K562 (cell line): ENCODE measurements at regions not wholly inside any gene's neighbourhood (a gene's known extent, or its start where the extent isn't known, plus 50 kb on each side); places are given as distances from the start of the nearest gene placed in this dataset.

Experiments used
- C11orf30 ChIP-seq: fragments of 450-650 bp; IDR thresholded peaks from 2 replicates; pipeline ENCODE4 v1.6.1; 2016; ENCODE audit warnings: low read depth, mild to moderate bottlenecking
- EGR1 ChIP-seq: fragments of 450-650 bp; conservative IDR thresholded peaks from 2 replicates; pipeline ENCODE4 v1.6.1; 2017; ENCODE audit warnings: mild to moderate bottlenecking
- MXI1 ChIP-seq: IDR thresholded peaks from 2 replicates; pipeline ENCODE4 v1.6.1; 2011; ENCODE audit warnings: low read depth, mild to moderate bottlenecking, improper control_type of control experiment, low read length
- NONO ChIP-seq, 2 experiments: fragments of 200-400 bp in 1 of 2; fragments of 450-650 bp in 1 of 2; formaldehyde crosslinking in 1 of 2; IDR thresholded peaks; 2 replicates each; pipeline ENCODE4 v1.6.1; 2017; ENCODE audit warnings: low read depth in 2 of 2, mild to moderate bottlenecking in 2 of 2, moderate library complexity in 2 of 2, low read length in 1 of 2
- PHB ChIP-seq: fragments of 250-450 bp; sonication (Bioruptor Pico); IDR thresholded peaks from 2 replicates; pipeline ENCODE4 v1.5.0; 2021
- PHTF2 ChIP-seq: fragments of 250-450 bp; sonication (Bioruptor Pico); IDR thresholded peaks from 2 replicates; pipeline ENCODE4 v1.5.0; 2021; ENCODE audit warnings: mild to moderate bottlenecking
- RUNX1 ChIP-seq: sonication (generic); IDR thresholded peaks from 2 replicates; pipeline ENCODE4 v1.6.1; 2016; ENCODE audit warnings: antibody characterized with exemption, low read depth
- ZFPM2 ChIP-seq: fragments of 250-450 bp; sonication (Bioruptor Pico); IDR thresholded peaks from 2 replicates; pipeline ENCODE4 v1.5.1; 2022; ENCODE audit warnings: mild to moderate bottlenecking
- ZNF384 ChIP-seq: IDR thresholded peaks from 2 replicates; pipeline ENCODE4 v1.6.1; 2012; ENCODE audit warnings: low read depth, low read length, improper control_type of control experiment
- TF ChIP-seq, protein P1 (sequence below): fragments of 450-650 bp; formaldehyde crosslinking; IDR thresholded peaks from 2 replicates; pipeline ENCODE4 v1.4.0; 2020; ENCODE audit warnings: mild to moderate bottlenecking, moderate library complexity
- TF ChIP-seq, protein P2 (sequence below), 2 experiments: fragments of 450-650 bp; IDR thresholded peaks; 2 replicates each; pipeline ENCODE4 v1.6.1; 2016
- TF ChIP-seq, protein P3 (sequence below): fragments of 250-450 bp; sonication (Bioruptor Pico); IDR thresholded peaks from 2 replicates; pipeline ENCODE4 v1.9.0; 2021; ENCODE audit warnings: mild to moderate bottlenecking

DNA sequence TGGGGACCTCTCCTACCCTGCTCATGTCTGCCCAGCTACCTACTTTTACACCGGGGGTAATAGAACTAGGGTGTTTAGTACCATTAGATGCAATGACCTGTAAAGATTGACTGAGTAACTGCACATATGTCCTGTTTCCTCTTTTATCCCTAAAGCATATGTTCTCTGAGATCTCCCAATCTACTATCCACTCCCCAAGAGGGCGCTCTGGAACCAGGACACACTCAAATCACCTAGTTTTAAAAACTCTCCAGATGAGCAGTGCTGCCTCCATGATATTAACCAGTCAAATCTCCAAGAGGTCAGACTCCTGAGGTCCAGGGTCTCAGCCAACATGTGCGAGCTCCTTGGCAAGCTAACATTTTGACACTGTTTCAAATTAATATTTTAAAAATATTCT lies 87.0 kb upstream of the TSPAN5 start (continued):
- TF ChIP-seq PHTF2 (CRISPR knock-in tag) (no peak), EGR1 (no peak), RUNX1 (no peak), ZNF384 (no peak), MXI1 (no peak), ZFPM2 (no peak), C11orf30 (no peak), PHB (CRISPR knock-in tag) (no peak), NONO (IDR thresholded peaks at IDR 0.05; ENCODE audit: low read depth in 2 of 2, low read length in 1 of 2) (no peak)
- TF ChIP-seq, protein P1, sequence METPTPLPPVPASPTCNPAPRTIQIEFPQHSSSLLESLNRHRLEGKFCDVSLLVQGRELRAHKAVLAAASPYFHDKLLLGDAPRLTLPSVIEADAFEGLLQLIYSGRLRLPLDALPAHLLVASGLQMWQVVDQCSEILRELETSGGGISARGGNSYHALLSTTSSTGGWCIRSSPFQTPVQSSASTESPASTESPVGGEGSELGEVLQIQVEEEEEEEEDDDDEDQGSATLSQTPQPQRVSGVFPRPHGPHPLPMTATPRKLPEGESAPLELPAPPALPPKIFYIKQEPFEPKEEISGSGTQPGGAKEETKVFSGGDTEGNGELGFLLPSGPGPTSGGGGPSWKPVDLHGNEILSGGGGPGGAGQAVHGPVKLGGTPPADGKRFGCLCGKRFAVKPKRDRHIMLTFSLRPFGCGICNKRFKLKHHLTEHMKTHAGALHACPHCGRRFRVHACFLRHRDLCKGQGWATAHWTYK (CRISPR knock-in tag), result no peak
- TF ChIP-seq, protein P2, sequence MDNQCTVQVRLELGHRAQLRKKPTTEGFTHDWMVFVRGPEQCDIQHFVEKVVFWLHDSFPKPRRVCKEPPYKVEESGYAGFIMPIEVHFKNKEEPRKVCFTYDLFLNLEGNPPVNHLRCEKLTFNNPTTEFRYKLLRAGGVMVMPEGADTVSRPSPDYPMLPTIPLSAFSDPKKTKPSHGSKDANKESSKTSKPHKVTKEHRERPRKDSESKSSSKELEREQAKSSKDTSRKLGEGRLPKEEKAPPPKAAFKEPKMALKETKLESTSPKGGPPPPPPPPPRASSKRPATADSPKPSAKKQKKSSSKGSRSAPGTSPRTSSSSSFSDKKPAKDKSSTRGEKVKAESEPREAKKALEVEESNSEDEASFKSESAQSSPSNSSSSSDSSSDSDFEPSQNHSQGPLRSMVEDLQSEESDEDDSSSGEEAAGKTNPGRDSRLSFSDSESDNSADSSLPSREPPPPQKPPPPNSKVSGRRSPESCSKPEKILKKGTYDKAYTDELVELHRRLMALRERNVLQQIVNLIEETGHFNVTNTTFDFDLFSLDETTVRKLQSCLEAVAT (IDR thresholded peaks at IDR 0.05), result no peak
- TF ChIP-seq, protein P3, sequence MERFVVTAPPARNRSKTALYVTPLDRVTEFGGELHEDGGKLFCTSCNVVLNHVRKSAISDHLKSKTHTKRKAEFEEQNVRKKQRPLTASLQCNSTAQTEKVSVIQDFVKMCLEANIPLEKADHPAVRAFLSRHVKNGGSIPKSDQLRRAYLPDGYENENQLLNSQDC (CRISPR knock-in tag), result no peak
